Stimulated activated naive CD8-positive, alpha-beta T cell treated with anti-CD3 and anti-CD28 coated beads, Interleukin-15, amount 100 ng/mL, for 72 hours (primary cell): ENCODE measurements at regions not wholly inside any gene's neighbourhood (a gene's known extent, or its start where the extent isn't known, plus 50 kb on each side); places are given as distances from the start of the nearest gene placed in this dataset.
A peak's percentile ranks its signal among the peaks of the same experiment; 100 is the strongest.
"Not testable (repeated sequence)": the region's sequence is repeated elsewhere in the genome, so short reads cannot be mapped to it uniquely, and the experiment has no call there.

Source experiments
- ATAC-seq: fragments of 150-1000 bp; cut with Tn5 transposase; 2 replicates; pipeline ENCODE4 v1.10.0; 2021; ENCODE audit warnings: mild to moderate bottlenecking, moderate library complexity
- DNase-seq, 2 donors: peaks; one replicate each; pipeline ENCODE4 v3.0.0; 2021 to 2022
- H3K27ac Mint-ChIP-seq, 2 donors: one replicate each; pipeline ENCODE4 v1.8.0; 2022; ENCODE audit warnings: mild to moderate bottlenecking in 2 of 2, mixed read lengths in 2 of 2, moderate library complexity in 2 of 2
- H3K27me3 Mint-ChIP-seq: one replicate; pipeline ENCODE4 v1.8.0; 2022; ENCODE audit warnings: mixed read lengths
- H3K4me1 Mint-ChIP-seq: one replicate; pipeline ENCODE4 v1.8.0; 2022; ENCODE audit warnings: mild to moderate bottlenecking, mixed read lengths
- H3K4me3 Mint-ChIP-seq, 2 donors: one replicate each; pipeline ENCODE4 v1.8.0; 2022; ENCODE audit warnings: mild to moderate bottlenecking in 2 of 2, mixed read lengths in 2 of 2, moderate library complexity in 1 of 2
- H3K9me3 Mint-ChIP-seq, 2 donors: one replicate each; pipeline ENCODE4 v1.8.0; 2022; ENCODE audit warnings: mixed read lengths in 2 of 2

DNA sequence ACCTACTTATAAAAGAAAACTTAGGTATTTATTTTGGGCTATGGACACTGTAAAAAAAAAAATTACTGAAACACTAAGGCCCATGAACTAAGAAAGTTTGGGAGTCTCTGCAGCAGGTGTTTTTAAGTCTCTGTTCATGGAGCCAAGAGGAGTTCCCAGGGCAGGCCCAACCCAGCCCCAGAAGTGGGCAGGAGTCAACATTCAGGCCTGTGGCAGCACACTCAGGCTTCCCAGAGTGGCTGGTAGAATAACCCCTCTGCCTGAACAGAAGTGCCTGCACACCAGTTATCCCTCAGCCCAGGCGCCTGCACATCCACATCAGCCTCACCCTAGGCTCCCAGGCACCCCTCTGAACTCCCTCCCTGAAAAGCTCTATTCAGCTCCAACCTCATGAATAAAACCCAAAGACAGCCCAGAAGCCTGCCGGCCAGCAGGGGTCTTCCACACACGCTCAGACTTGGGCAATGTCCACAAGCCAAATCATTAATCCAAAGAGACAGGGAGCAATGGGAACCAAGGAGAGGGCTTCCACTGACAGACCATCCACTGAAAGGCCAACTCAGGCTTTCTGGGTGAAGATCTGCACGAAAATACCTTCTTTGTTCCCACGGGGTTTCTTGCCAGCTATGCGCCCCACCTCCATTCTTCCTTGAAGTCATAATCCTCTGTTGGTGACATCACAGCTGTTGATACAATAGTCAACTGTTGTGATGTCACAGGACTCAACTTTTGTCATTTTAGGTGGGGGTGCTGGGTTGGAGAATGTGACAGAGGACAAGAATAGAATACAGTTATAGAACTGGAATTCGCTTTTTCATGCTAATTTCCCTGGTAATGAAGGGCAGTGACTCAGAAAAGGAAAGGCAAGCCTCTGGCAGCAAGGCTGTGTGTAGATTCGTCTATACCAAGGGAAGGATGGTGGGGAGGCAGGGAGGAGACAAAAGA, 83.7 kb downstream of the RPL27A start:
- Mint-ChIP-seq H3K27me3 (no peaks in the 10 kb centered on the region), H3K27ac (no peak overlapping the region), H3K4me3 (no peak overlapping the region), H3K9me3 (no peaks in the 10 kb centered on the region), H3K4me1 (no peaks in the 10 kb centered on the region)
- ATAC-seq (no peak), DNase-seq (no peak)

DNA sequence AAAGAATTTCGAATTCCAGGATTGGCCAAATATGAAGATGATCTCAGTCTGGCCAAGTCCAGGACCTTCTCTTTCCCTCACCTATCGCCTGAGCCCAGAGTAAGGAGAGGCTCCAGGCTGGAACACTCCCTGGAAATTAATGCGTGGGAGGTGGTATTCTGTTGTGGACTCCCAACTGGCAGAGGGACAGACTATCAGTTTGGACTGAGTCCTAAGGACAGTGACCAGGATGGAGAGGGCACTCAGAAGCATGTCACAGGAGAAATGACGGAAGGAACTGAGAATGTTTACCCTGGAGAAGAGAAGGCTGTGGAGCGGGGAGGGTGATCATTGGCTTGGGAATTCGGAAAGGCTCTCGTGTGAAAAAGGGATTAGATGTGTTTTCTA, 84.4 kb downstream of the RPL27A start:
- Mint-ChIP-seq H3K4me1 (no peaks in the 10 kb centered on the region), H3K27me3 (no peaks in the 10 kb centered on the region), H3K9me3 (no peaks in the 10 kb centered on the region), H3K4me3 (no peak overlapping the region), H3K27ac (no peak overlapping the region)
- ATAC-seq (no peak), DNase-seq (no peak)

DNA sequence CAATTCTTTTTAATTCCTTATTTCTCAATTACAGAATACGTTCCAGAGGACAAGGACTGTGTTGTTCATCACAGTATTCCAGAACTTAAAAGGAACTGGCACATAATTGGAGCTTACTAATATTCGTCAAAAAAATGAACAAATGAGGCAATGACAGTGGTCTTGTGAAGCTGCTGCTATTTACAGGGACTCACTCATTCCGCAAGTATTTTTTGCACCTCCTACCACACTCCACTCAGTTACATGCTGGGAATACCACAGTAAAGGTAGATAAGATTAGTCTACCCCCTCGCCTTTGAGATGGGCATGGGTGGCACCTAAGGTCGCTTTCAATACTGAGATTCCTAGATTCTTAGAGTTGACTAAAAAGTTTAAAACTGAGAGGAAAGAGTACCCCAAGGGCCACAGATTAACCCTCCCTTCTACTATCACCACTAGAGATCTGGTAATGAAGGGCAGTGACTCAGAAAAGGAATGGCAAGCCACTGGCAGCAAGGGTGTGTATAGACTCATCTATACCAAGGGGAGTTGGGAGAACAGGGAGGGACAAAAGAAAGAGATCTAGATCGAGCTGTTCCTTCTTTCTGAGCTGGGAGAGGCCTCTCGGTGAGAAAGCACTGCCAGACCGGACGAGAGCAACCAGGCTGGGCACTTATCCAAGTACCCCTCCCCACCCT, 85.0 kb downstream of the RPL27A start:
- DNase-seq (no peak), ATAC-seq (no peak)
- Mint-ChIP-seq H3K4me3 (no peak overlapping the region), H3K9me3 (no peaks in the 10 kb centered on the region), H3K4me1 (no peaks in the 10 kb centered on the region), H3K27ac (no peak overlapping the region), H3K27me3 (no peaks in the 10 kb centered on the region)

DNA sequence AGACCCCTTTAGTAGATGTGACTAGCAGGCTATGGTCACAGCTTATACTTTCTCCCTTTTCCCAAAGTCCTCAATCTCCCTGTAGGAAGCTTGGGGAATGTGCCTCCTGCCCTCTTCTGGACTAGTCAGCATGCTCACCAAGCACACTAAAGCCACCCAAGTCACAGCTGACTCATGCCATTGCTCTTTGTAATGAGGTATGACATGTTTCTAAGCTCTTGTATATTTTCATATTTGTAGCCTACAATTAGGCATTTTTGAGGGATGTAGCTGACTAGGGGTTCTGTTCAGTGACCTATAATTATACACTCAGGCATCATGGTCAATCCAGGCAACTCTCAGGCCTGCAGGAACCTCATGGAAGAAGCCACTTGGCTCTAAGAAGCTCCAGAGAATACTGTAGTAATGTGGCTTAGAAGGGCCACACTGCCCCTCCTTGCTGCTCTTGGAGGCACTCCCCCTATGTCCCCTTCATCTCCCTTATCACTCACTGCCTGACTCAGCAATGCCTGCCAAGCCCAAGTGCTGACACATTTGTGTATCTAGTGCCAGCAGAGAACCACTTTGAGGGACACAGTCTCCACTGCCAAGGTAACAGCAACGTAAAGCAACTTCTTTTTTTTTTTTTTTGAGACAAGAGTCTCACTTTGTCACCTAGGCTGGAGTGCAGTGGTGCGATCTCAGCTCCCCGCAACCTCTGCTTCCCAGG, 86.2 kb downstream of the RPL27A start:
- no peak overlapping the region for H3K27ac Mint-ChIP-seq
- DNase-seq = no peak

DNA sequence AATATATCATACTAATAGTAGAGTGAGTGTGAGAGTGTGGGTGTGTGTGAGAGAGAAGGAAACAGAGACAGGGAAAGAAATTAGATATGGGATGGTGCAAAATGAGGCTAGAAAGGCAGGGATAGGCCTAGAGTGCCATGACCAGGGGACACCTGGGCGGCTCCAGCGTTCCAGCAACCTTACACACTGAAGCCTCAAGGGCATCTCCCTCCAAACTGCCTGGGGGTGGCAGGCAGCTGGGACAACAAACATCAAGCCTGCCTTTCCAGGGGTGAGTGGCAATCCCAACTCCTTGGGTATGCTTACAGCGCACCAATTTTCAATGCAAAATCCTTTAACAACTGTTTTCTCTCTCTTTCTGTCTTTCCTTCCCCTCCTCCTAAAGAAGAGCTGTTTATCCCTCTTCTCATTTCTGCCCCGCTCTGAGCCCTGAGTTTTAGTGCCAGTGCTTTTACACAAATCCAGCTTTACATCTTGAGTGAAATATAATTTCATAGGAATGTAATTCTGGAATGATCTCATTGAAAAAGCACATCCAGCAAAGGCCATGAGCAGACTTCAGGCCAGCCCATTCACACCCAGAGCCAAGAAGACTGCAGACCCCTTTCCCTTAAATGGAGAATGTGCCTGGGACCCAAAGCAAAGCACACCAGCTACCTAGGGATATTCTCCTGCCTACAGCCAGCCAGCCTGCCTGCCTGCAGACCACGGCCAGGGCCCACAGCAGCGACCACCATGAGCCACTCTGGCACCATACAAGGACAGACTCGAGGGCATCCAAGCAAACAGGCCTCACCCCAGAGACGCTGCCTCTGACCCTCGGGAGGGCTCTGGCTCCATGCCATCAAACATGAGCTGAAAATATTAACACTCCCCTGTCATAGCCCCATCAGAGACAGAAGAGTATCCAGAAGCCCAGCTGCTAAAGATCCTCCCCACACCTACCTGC, 90.3 kb downstream of the RPL27A start:
- no peak overlapping the region for H3K4me3 Mint-ChIP-seq
- H3K4me1 Mint-ChIP-seq = no peaks in the 10 kb centered on the region

More for the DNA sequence above, 86.2 kb downstream of the RPL27A start:
- Mint-ChIP-seq H3K9me3 (no peaks in the 10 kb centered on the region), H3K4me3 (no peak overlapping the region), H3K27me3 (no peaks in the 10 kb centered on the region), H3K4me1 (no peaks in the 10 kb centered on the region)
- no peak for ATAC-seq

DNA sequence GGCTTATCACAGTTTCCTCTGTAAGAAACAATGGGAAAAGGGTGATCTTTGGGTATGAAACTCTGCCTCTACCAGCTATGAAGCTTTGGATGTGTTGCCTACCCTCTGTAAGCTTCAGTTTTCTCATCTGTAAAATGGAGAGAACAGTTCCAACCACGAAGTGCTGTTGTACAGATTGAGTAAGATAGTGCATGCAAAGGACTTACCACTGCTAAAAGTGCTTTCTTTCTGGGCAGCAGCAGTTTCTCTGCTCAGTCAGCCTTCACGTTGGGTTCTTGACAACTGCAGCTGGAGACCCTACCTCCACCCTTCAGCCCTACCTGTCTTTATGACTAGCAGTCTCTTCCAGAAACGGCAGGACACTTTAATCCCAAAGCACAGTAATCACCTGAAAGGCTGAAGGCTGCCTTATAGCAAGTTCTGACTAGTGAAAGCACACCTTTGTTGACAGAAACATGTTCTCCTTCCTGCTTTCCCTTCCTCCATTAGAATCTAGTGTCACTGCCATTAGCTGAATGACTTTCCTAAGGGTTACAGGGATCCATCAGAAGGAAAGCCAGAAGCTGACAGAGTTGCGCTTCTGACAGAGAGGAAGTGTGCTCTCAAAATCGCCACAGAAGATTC, 91.4 kb downstream of the RPL27A start:
- DNase-seq (no peak), ATAC-seq (no peak)
- no peaks in the 10 kb centered on the region for H3K4me1 Mint-ChIP-seq
- no peak overlapping the region for H3K4me3 Mint-ChIP-seq
- H3K9me3 Mint-ChIP-seq = no peaks in the 10 kb centered on the region
- H3K27ac Mint-ChIP-seq = no peak overlapping the region
- H3K27me3 Mint-ChIP-seq = no peaks in the 10 kb centered on the region

More for the DNA sequence above, 90.3 kb downstream of the RPL27A start:
- H3K27me3 Mint-ChIP-seq = no peaks in the 10 kb centered on the region
- no peaks in the 10 kb centered on the region for H3K9me3 Mint-ChIP-seq
- DNase-seq = no peak
- ATAC-seq = no peak
- peak overlapping the region in 1 of 2 donors; percentile 17 for H3K27ac Mint-ChIP-seq

DNA sequence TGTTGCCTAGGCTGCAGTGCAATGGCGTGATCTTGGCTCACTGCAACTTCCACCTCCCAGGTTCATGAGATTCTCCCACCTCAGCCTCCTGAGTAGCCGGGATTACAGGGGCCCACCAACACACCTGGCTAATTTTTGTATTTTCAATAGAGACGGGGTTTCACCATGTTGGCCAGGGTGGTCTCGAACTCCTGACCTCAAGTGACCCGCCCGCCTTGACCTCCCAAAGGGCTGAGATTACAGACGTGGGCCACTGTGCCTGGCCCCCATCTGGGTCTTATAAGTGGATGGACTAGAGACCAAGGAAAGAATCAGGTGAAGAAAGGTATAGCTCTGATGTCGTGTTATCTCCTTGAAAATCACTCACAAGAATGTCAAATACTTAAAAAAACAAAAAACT, 92.3 kb downstream of the RPL27A start:
- not testable (repeated sequence) for H3K4me3 Mint-ChIP-seq, DNase-seq, H3K27ac Mint-ChIP-seq, H3K4me1 Mint-ChIP-seq, H3K9me3 Mint-ChIP-seq, ATAC-seq, H3K27me3 Mint-ChIP-seq

DNA sequence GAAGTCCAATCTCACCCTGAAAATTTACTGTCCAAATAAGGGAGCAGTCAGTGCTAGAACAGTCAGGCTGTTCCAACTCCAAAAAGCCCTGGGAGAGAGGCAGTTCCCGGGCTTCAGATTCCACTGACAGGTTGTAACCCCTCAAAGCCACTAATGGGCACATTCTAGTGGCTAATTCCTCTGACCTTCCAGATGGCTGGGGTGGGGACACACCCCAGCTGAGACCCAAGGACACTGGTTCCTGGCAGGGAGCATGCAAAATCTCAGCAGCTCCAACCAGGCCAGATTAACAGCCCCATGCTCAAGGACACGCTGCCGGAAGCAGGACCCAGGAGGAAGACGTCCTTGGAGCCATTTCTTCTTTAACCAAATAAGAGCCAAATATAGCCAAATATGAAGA, 92.7 kb downstream of the RPL27A start:
- no peak overlapping the region for H3K4me3 Mint-ChIP-seq
- no peak for DNase-seq
- H3K9me3 Mint-ChIP-seq = no peaks in the 10 kb centered on the region
- no peak overlapping the region for H3K27ac Mint-ChIP-seq
- ATAC-seq = no peak
- no peaks in the 10 kb centered on the region for H3K4me1 Mint-ChIP-seq
- H3K27me3 Mint-ChIP-seq = peaks cover 7% of the 10 kb centered on the region

DNA sequence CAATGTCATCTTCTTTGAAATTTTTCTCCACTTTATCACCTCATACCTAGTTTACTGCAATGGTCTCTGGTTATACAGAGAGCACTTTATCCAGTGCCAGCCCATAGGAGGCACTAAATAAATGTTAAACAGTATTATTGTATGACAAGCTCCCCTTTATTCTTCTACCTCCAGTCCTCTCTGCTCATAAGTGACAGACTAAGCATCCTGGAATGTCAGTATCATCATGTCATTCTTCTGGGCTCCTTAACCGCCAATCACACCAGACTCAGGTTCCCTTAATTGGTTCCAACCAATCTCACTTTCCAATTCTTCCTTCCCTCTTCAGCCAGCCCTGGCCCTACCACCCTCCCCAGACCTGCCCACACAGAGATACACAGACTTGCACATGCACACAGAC, 93.1 kb downstream of the RPL27A start:
- H3K27ac Mint-ChIP-seq = no peak overlapping the region
- no peaks in the 10 kb centered on the region for H3K4me1 Mint-ChIP-seq
- no peak overlapping the region for H3K4me3 Mint-ChIP-seq
- ATAC-seq (no peak), DNase-seq (no peak)
- H3K27me3 Mint-ChIP-seq = peaks cover 11% of the 10 kb centered on the region
- H3K9me3 Mint-ChIP-seq = no peaks in the 10 kb centered on the region

DNA sequence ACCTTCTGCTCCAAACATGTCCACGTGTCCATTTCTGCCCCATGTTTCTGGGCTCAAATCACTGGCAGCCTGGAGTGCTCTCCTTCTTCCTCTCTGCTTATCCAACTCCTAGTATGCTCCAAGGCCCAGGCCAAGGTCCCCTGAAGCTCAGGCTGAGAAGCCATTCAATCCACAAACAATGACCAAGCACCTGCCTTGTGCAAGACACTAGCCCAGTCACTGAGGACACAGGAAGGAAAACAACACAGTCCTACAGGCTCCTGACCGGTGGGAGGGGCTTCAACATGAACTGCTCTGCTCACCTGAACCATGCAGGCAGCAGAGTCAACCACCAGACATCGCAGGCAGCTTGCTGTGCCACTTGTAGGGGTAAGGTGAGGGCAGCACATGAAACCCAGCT, 93.6 kb downstream of the RPL27A start:
- Mint-ChIP-seq H3K27me3 (peaks cover 16% of the 10 kb centered on the region), H3K9me3 (no peaks in the 10 kb centered on the region), H3K27ac (no peak overlapping the region), H3K4me3 (no peak overlapping the region), H3K4me1 (no peaks in the 10 kb centered on the region)
- DNase-seq (no peak), ATAC-seq (no peak)

DNA sequence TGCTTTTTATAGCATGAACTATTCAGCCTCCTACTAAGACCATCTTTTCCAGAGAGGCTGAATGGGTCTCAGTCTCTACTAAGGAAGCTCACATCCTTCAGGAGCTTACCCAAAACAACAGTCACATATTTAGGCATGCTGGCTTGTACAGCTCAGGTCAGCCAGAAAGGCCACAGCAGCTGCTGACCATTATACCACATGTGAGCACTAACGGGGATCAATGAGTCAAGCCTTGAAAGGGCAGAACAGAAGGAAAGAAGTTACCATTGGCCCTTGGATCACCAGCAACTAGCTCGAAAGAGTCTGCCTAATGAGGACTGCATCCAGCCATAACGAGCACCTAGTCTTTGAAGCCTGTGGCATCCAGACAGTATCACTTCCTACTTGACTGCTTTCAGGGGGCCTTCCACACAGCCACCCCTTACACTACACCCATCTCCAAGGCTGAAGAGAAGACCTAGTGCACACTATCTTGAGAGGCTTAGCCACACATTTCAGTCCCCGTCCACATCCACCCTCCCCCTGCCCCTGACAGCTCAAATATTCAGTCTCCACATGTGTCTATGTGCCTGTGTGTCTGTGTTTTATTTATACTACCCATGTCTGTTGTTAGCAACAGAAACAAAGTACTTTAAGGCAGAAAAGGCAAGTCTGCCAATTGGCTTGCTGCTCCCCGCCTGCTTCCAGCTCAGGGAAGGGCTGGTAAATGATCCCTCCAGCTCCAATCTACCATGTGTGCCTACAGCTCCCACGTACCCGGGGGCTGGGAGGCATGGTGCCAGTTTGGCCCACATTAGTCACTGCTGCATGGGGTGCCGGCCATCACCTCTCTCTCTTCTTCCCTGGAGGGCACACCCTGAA, 95.5 kb downstream of the RPL27A start:
- H3K27me3 Mint-ChIP-seq = peaks cover 19% of the 10 kb centered on the region
- H3K4me1 Mint-ChIP-seq = no peaks in the 10 kb centered on the region
- no peak overlapping the region for H3K4me3 Mint-ChIP-seq
- DNase-seq (no peak), ATAC-seq (no peak)
- H3K9me3 Mint-ChIP-seq = no peaks in the 10 kb centered on the region
- H3K27ac Mint-ChIP-seq = no peak overlapping the region

DNA sequence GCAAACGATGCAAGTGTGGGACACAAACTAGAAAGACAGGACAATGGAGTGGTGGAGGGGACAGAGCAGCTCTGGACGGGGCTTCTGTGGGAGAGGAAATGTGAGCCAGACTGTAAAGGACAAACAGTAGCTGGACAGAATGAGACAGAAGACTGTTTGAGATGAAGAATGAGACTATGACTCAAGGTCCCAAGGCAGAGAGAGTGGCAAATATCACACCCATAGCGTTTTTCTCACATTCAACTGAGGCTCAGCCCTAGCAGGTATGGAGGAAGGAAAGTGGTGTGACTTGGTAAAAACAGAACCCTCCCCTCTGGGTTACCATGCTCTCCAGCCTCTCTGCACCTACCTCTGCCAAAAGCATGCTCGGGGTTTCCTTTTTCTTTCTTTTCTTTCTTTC, 96.5 kb downstream of the RPL27A start:
- no peak for DNase-seq
- H3K9me3 Mint-ChIP-seq = no peaks in the 10 kb centered on the region
- no peak overlapping the region for H3K4me3 Mint-ChIP-seq
- H3K27me3 Mint-ChIP-seq = peaks cover 19% of the 10 kb centered on the region
- no peaks in the 10 kb centered on the region for H3K4me1 Mint-ChIP-seq
- ATAC-seq = no peak
- H3K27ac Mint-ChIP-seq = no peak overlapping the region

DNA sequence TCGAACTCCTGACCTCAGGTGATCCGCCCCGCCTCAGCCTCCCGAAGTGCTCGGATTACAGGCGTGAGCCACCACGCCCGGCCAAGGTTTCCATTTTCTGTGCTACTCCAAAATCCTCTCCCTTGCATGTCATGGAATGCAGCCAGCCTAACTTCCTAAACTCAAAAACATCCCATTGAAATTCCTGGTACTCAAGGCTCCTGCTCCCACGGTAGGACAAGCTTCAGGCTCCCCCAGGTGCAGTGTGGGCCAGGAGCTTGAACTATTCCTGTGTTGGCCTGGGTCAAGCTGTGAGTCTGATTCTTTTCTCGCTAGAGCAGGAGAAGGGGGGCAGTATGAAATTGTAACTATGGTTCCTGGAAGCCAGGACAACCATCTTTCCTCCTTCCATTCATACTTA, 97.1 kb downstream of the RPL27A start:
- Mint-ChIP-seq H3K9me3 (no peaks in the 10 kb centered on the region), H3K27me3 (peaks cover 19% of the 10 kb centered on the region), H3K4me1 (no peaks in the 10 kb centered on the region), H3K4me3 (no peak overlapping the region), H3K27ac (no peak overlapping the region)
- ATAC-seq (no peak), DNase-seq (no peak)

DNA sequence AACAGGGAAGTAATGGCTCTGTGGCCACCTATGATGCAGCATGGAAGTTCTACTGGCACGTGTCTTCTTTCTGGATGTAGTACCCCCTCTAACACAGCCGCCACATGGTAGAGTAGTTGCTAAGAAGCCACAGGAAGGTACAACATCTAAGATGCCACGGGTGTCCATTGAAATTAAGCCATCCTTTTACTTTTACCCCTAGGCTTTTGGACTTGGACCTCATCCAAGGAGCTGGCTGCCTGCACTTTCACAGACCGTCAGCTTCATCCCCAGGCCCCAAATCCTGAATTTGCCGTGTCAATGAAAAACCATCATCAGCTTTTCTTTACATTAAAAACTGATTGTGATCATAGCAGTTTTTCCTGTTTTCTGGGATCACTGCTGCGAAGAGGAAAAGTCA, 102.4 kb downstream of the RPL27A start:
- Mint-ChIP-seq H3K27me3 (peaks cover 16% of the 10 kb centered on the region), H3K27ac (no peak overlapping the region), H3K4me1 (no peaks in the 10 kb centered on the region), H3K9me3 (no peaks in the 10 kb centered on the region), H3K4me3 (no peak overlapping the region)
- ATAC-seq (no peak), DNase-seq (no peak)
